ENCODE measurements at regions not wholly inside any gene's neighbourhood (a gene's known extent, or its start where the extent isn't known, plus 50 kb on each side); places are given as distances from the start of the nearest gene placed in this dataset.

DNA sequence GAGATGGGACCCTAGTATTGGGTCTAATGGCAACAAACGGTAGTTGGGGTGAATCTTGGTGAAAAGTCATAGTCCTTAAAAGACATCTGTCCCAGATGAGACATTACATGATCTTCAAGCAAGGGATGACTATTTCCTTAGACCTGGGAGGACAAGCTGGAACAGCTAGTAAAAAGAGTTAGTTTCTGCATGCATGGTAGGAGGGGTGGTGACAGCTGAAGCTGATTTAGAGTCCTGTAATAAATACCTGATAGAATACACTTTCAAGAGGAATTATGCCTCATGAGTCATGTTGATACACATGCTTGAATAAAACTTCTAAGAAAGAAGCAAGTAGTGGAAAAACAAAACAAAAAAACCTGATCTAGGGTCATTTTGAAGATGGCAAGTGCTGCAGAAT lies 247.4 kb downstream of the CD109 start:
- Histone ChIP-seq H3K27me3 (ENCODE audit: insufficient read depth) (no peaks in the 10 kb centered on the region), H3K36me3 (ENCODE audit: insufficient read depth) (no peaks in the 10 kb centered on the region), H3K4me1 (ENCODE audit: insufficient read depth) (no peaks in the 10 kb centered on the region), H3K4me3 (no peak overlapping the region), H2AFZ (no peak overlapping the region), H3K79me2 (replicated peaks; ENCODE audit: insufficient read depth) (no peaks in the 10 kb centered on the region), H3F3A (replicated peaks; ENCODE audit: low read depth) (no peaks in the 10 kb centered on the region), H3K27ac (ENCODE audit: low read depth) (no peak overlapping the region), H4K20me1 (replicated peaks; ENCODE audit: insufficient read depth) (no peaks in the 10 kb centered on the region), H3K9me2 (ENCODE audit: insufficient read depth) (no peaks in the 10 kb centered on the region), H3K4me2 (no peak overlapping the region)
- DNase-seq (ENCODE audit: low spot score) (no peak), ATAC-seq (no peak)
- Mint-ChIP-seq H3K27me3 (ENCODE audit: insufficient read depth, low read depth, poor library complexity) (peaks cover 3% of the 10 kb centered on the region), H3K27ac (no peak overlapping the region), H3K4me3 (no peak overlapping the region), H3K4me1 (no peaks in the 10 kb centered on the region), H3K36me3 (ENCODE audit: low read depth) (peaks cover 8% of the 10 kb centered on the region; the same call in 2 of the 3 replicates), H3K9me3 (peaks cover 6% of the 10 kb centered on the region; the same call in 2 of the 3 replicates)
- TF ChIP-seq CREB1 (CRISPR knock-in tag; IDR thresholded peaks at IDR 0.05; ENCODE audit: low read depth) (no peak), POLR2AphosphoS5 (IDR thresholded peaks at IDR 0.05; ENCODE audit: low read depth) (no peak), ZNF114 (CRISPR knock-in tag; IDR thresholded peaks at IDR 0.05) (no peak), EZH2phosphoT487 (IDR thresholded peaks at IDR 0.05; ENCODE audit: unreplicated experiment) (no peak)
- TF ChIP-seq, protein P1, sequence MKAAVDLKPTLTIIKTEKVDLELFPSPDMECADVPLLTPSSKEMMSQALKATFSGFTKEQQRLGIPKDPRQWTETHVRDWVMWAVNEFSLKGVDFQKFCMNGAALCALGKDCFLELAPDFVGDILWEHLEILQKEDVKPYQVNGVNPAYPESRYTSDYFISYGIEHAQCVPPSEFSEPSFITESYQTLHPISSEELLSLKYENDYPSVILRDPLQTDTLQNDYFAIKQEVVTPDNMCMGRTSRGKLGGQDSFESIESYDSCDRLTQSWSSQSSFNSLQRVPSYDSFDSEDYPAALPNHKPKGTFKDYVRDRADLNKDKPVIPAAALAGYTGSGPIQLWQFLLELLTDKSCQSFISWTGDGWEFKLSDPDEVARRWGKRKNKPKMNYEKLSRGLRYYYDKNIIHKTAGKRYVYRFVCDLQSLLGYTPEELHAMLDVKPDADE (IDR thresholded peaks at IDR 0.05) = no peak
- TF ChIP-seq, protein P2, sequence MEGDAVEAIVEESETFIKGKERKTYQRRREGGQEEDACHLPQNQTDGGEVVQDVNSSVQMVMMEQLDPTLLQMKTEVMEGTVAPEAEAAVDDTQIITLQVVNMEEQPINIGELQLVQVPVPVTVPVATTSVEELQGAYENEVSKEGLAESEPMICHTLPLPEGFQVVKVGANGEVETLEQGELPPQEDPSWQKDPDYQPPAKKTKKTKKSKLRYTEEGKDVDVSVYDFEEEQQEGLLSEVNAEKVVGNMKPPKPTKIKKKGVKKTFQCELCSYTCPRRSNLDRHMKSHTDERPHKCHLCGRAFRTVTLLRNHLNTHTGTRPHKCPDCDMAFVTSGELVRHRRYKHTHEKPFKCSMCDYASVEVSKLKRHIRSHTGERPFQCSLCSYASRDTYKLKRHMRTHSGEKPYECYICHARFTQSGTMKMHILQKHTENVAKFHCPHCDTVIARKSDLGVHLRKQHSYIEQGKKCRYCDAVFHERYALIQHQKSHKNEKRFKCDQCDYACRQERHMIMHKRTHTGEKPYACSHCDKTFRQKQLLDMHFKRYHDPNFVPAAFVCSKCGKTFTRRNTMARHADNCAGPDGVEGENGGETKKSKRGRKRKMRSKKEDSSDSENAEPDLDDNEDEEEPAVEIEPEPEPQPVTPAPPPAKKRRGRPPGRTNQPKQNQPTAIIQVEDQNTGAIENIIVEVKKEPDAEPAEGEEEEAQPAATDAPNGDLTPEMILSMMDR (conservative IDR thresholded peaks at IDR 0.05; ENCODE audit: low read depth in 2 of 2) = no peak
- TF ChIP-seq, protein P3, sequence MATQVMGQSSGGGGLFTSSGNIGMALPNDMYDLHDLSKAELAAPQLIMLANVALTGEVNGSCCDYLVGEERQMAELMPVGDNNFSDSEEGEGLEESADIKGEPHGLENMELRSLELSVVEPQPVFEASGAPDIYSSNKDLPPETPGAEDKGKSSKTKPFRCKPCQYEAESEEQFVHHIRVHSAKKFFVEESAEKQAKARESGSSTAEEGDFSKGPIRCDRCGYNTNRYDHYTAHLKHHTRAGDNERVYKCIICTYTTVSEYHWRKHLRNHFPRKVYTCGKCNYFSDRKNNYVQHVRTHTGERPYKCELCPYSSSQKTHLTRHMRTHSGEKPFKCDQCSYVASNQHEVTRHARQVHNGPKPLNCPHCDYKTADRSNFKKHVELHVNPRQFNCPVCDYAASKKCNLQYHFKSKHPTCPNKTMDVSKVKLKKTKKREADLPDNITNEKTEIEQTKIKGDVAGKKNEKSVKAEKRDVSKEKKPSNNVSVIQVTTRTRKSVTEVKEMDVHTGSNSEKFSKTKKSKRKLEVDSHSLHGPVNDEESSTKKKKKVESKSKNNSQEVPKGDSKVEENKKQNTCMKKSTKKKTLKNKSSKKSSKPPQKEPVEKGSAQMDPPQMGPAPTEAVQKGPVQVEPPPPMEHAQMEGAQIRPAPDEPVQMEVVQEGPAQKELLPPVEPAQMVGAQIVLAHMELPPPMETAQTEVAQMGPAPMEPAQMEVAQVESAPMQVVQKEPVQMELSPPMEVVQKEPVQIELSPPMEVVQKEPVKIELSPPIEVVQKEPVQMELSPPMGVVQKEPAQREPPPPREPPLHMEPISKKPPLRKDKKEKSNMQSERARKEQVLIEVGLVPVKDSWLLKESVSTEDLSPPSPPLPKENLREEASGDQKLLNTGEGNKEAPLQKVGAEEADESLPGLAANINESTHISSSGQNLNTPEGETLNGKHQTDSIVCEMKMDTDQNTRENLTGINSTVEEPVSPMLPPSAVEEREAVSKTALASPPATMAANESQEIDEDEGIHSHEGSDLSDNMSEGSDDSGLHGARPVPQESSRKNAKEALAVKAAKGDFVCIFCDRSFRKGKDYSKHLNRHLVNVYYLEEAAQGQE (IDR thresholded peaks at IDR 0.05; ENCODE audit: unreplicated experiment) = no peak

DNA sequence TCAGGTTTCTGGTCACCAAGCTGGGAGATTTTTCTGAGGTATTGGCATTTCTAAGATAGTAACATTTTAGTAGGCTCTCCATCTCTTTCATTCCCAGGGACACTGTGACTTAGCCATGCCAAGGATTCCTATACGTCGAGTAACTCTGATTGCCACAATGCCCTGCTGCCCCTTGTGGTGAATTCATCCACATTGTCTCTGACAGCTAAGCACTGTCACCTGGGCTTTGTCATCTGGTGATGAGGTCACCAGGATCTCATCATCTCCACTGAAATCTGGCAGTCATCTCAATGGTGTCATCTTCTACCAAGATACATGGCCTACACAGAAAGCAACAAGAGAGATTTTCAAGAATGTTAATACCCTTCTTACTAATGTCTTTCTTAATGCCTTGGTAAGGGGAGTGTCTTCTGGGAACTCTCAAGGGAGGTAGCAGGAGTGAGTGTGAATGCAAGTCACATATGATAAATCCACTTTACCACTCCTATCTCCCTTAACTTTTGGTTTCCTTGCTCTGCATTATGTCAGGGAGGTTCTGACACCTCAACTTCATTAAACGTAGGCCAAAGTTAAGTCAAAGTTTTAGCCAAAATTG lies 246.7 kb downstream of the CD109 start:
- Histone ChIP-seq H3K4me2 (no peak overlapping the region), H3K4me3 (no peak overlapping the region), H3K27me3 (ENCODE audit: insufficient read depth) (no peaks in the 10 kb centered on the region), H3K4me1 (ENCODE audit: insufficient read depth) (no peaks in the 10 kb centered on the region), H3K27ac (ENCODE audit: low read depth) (no peak overlapping the region), H4K20me1 (replicated peaks; ENCODE audit: insufficient read depth) (no peaks in the 10 kb centered on the region), H3K36me3 (ENCODE audit: insufficient read depth) (no peaks in the 10 kb centered on the region), H3F3A (replicated peaks; ENCODE audit: low read depth) (no peaks in the 10 kb centered on the region), H3K9me2 (ENCODE audit: insufficient read depth) (no peaks in the 10 kb centered on the region), H3K79me2 (replicated peaks; ENCODE audit: insufficient read depth) (no peaks in the 10 kb centered on the region), H2AFZ (no peak overlapping the region)
- DNase-seq (ENCODE audit: low spot score) (peak; percentile 76), ATAC-seq (peak; percentile 85)
- H3K9me3 Mint-ChIP-seq = peaks cover 4% of the 10 kb centered on the region; the same call in 2 of the 3 replicates
- H3K36me3 Mint-ChIP-seq (ENCODE audit: low read depth) = peaks cover 7% of the 10 kb centered on the region; the same call in 2 of the 3 replicates
- no peaks in the 10 kb centered on the region for H3K4me1 Mint-ChIP-seq
- no peak overlapping the region for H3K27ac Mint-ChIP-seq
- H3K4me3 Mint-ChIP-seq = no peak overlapping the region
- H3K27me3 Mint-ChIP-seq (ENCODE audit: insufficient read depth, low read depth, poor library complexity) = peaks cover 3% of the 10 kb centered on the region
- TF ChIP-seq POLR2AphosphoS5 (IDR thresholded peaks at IDR 0.05; ENCODE audit: low read depth) = no peak
- TF ChIP-seq STAT1 (IDR thresholded peaks at IDR 0.05; ENCODE audit: unreplicated experiment) = no peak
- TF ChIP-seq CREB1 (CRISPR knock-in tag; IDR thresholded peaks at IDR 0.05; ENCODE audit: low read depth) = peak; percentile 56; the same call in 1 of the 2 replicates
- no peak for TF ChIP-seq EZH2phosphoT487 (IDR thresholded peaks at IDR 0.05; ENCODE audit: unreplicated experiment)
- TF ChIP-seq ZNF114 (CRISPR knock-in tag; IDR thresholded peaks at IDR 0.05) = no peak
- no peak for TF ChIP-seq JUNB (IDR thresholded peaks at IDR 0.05; ENCODE audit: unreplicated experiment)
- TF ChIP-seq, protein P3 (IDR thresholded peaks at IDR 0.05; ENCODE audit: unreplicated experiment) = no peak
- no peak for TF ChIP-seq EZH2 (IDR thresholded peaks at IDR 0.05; ENCODE audit: low read depth, unreplicated experiment)
- TF ChIP-seq ZNF331 (CRISPR knock-in tag; IDR thresholded peaks at IDR 0.05; ENCODE audit: low read depth) = no peak
- TF ChIP-seq, protein P1 (IDR thresholded peaks at IDR 0.05) = no peak
- no peak for TF ChIP-seq NANOG (IDR thresholded peaks at IDR 0.05; ENCODE audit: borderline replicate concordance)

All from GM23338 (cell line).